Hepatocyte (in vitro differentiated cells): ENCODE measurements at regions not wholly inside any gene's neighbourhood (a gene's known extent, or its start where the extent isn't known, plus 50 kb on each side); places are given as distances from the start of the nearest gene placed in this dataset.

Source experiments
- CTCF ChIP-seq: fragments of 200-600 bp; sonication (generic); IDR thresholded peaks from 2 replicates; pipeline ENCODE4 v1.5.1; 2016; ENCODE audit warnings: antibody characterized with exemption, mild to moderate bottlenecking; ENCODE audit not compliant: poor library complexity
- EZH2 ChIP-seq: fragments of 200-600 bp; sonication (generic); IDR thresholded peaks from 2 replicates; pipeline ENCODE4 v1.6.1; 2016; ENCODE audit warnings: antibody characterized with exemption, mild to moderate bottlenecking, borderline replicate concordance
- EZH2phosphoT487 ChIP-seq: fragments of 200-600 bp; sonication (generic); IDR thresholded peaks from one replicate; pipeline ENCODE4 v1.6.1; 2018; ENCODE audit warnings: antibody characterized with exemption, mild to moderate bottlenecking, low read depth, moderate library complexity; ENCODE audit not compliant: unreplicated experiment, severe bottlenecking

- TF ChIP-seq CTCF: no peak
- no peak for TF ChIP-seq EZH2
- TF ChIP-seq EZH2phosphoT487: no peak
These were observed 442.4 kb downstream of the FRK start for GRCh38 chr6:115618256-115618655.
